SK-N-SH (cell line): ENCODE measurements at regions not wholly inside any gene's neighbourhood (a gene's known extent, or its start where the extent isn't known, plus 50 kb on each side); places are given as distances from the start of the nearest gene placed in this dataset.

Source experiments
- CTCF ChIA-PET: fragments of 300-600, 350-600 bp; formaldehyde crosslinking; extraction: SDS; loops from one replicate; lab custom pipeline; 2021; lab: Yijun Ruan, JAX
- POLR2A ChIA-PET: fragments of 350-600 bp; sonication (Branson Sonifier 250); formaldehyde crosslinking; extraction: SDS; loops from one replicate; lab custom pipeline; 2020; ENCODE audit warnings: antibody characterized with exemption, inconsistent platforms; lab: Yijun Ruan, JAX
- DNase-seq: peaks from one replicate; pipeline ENCODE4 v3.0.0; 2012
- H2AFZ ChIP-seq: fragments of 200-600 bp; sonication (generic); 2 replicates; pipeline ENCODE4 v1.8.1; 2016; ENCODE audit warnings: antibody characterized with exemption, mild to moderate bottlenecking, low read depth
- H3F3A ChIP-seq: fragments of 200-600 bp; sonication (generic); replicated peaks from 2 replicates; pipeline ENCODE3; 2016; ENCODE audit warnings: antibody characterized with exemption, mild to moderate bottlenecking; ENCODE audit not compliant: insufficient read depth
- H3K27ac ChIP-seq, 2 experiments: fragments of 200-500 bp in 1 of 2; fragments of 200-600 bp in 1 of 2; sonication (Bioruptor generic) in 1 of 2; sonication (generic), shearing (Covaris generic) in 1 of 2; 2 replicates each; pipeline versions ENCODE4 v1.5.1 to v1.6.1; 2014 to 2016; ENCODE audit warnings: low read depth in 2 of 2, inconsistent platforms in 1 of 2, low read length in 1 of 2, mild to moderate bottlenecking in 1 of 2, mixed read lengths in 1 of 2
- H3K27me3 ChIP-seq: fragments of 200-600 bp; sonication (generic), shearing (Covaris generic); 2 replicates; pipeline ENCODE4 v1.6.1; 2016; ENCODE audit warnings: mixed run types; ENCODE audit not compliant: insufficient read depth
- H3K36me3 ChIP-seq, 2 experiments: fragments of 200-500 bp in 1 of 2; fragments of 200-600 bp in 1 of 2; sonication (Bioruptor generic) in 1 of 2; sonication (generic) in 1 of 2; replicated peaks in 1 of 2; 2 replicates each; pipeline versions ENCODE3 to v1.5.1; 2014 to 2016; ENCODE audit warnings: low read length in 1 of 2, mild to moderate bottlenecking in 1 of 2; ENCODE audit not compliant: insufficient read depth in 2 of 2, control insufficient read depth in 1 of 2
- H3K4me1 ChIP-seq, 2 experiments: fragments of 200-500 bp in 1 of 2; fragments of 200-600 bp in 1 of 2; sonication (Bioruptor generic) in 1 of 2; sonication (generic), shearing (Covaris generic) in 1 of 2; 2 replicates each; pipeline versions ENCODE4 v1.5.1 to v1.6.1; 2014 to 2016; ENCODE audit warnings: low read depth in 1 of 2, low read length in 1 of 2, mixed run types in 1 of 2; ENCODE audit not compliant: insufficient read depth in 2 of 2, control insufficient read depth in 1 of 2
- H3K4me2 ChIP-seq: fragments of 200-600 bp; sonication (generic), shearing (Covaris generic); 2 replicates; pipeline ENCODE4 v1.6.1; 2017; ENCODE audit warnings: mixed run types
- H3K4me3 ChIP-seq, 2 experiments: fragments of 200-500 bp in 1 of 2; fragments of 200-600 bp in 1 of 2; sonication (Bioruptor generic) in 1 of 2; sonication (generic), shearing (Covaris generic) in 1 of 2; 2 replicates each; pipeline versions ENCODE4 v1.5.1 to v1.8.1; 2014 to 2016; ENCODE audit warnings: low read depth in 2 of 2, inconsistent platforms in 1 of 2, low read length in 1 of 2, mild to moderate bottlenecking in 1 of 2, mixed read lengths in 1 of 2, moderate library complexity in 1 of 2
- H3K79me2 ChIP-seq: fragments of 200-600 bp; sonication (generic); 2 replicates; pipeline ENCODE4 v1.8.1; 2017; ENCODE audit warnings: mild to moderate bottlenecking; ENCODE audit not compliant: insufficient read depth
- H3K9ac ChIP-seq: fragments of 200-600 bp; sonication (generic); 2 replicates; pipeline ENCODE4 v1.6.1; 2017; ENCODE audit warnings: mixed run types
- H3K9me2 ChIP-seq: fragments of 200-600 bp; sonication (generic); 2 replicates; pipeline ENCODE4 v1.6.1; 2017; ENCODE audit warnings: mixed run types
- H3K9me3 ChIP-seq: fragments of 200-600 bp; sonication (generic); 2 replicates; pipeline ENCODE4 v1.6.1; 2017; ENCODE audit warnings: mixed run types, mild to moderate bottlenecking, moderate library complexity
- H4K20me1 ChIP-seq: fragments of 200-600 bp; sonication (generic); 2 replicates; pipeline ENCODE4 v1.6.1; 2017; ENCODE audit warnings: mild to moderate bottlenecking, mixed run types; ENCODE audit not compliant: insufficient read depth
- CHD2 ChIP-seq: fragments of 150-350 bp; IDR thresholded peaks from 2 replicates; pipeline ENCODE4 v1.6.1; 2018; ENCODE audit warnings: low read length; ENCODE audit not compliant: partially characterized antibody
- EZH2phosphoT487 ChIP-seq: fragments of 200-600 bp; sonication (generic); IDR thresholded peaks from 2 replicates; pipeline ENCODE4 v1.6.1; 2017; ENCODE audit warnings: low read depth, mixed run types, mild to moderate bottlenecking, antibody characterized with exemption, moderate library complexity, borderline replicate concordance
- FOSL2 ChIP-seq: IDR thresholded peaks from 2 replicates; pipeline ENCODE4 v1.4.0; 2012; ENCODE audit warnings: low read depth, mild to moderate bottlenecking, moderate library complexity, borderline replicate concordance
- FOXJ3 ChIP-seq: sonication (generic); formaldehyde crosslinking; IDR thresholded peaks from 2 replicates; pipeline ENCODE4 v1.5.1; 2020; ENCODE audit warnings: mild to moderate bottlenecking, missing genetic modification reagents
- GATA2 ChIP-seq: sonication (generic); formaldehyde crosslinking; IDR thresholded peaks from 2 replicates; pipeline ENCODE4 v1.5.0; 2020; ENCODE audit warnings: mild to moderate bottlenecking, missing genetic modification reagents
- MAX ChIP-seq: IDR thresholded peaks from 2 replicates; pipeline ENCODE4 v1.4.0; 2012; ENCODE audit warnings: low read depth
- MEF2A ChIP-seq: IDR thresholded peaks from 2 replicates; pipeline ENCODE4 v1.4.0; 2012; ENCODE audit warnings: low read depth, borderline replicate concordance
- MXI1 ChIP-seq: IDR thresholded peaks from 2 replicates; pipeline ENCODE4 v1.6.1; 2012; ENCODE audit warnings: mild to moderate bottlenecking, low read depth, low read length, improper control_type of control experiment
- NFIC ChIP-seq: IDR thresholded peaks from 2 replicates; pipeline ENCODE4 v1.4.0; 2012; ENCODE audit warnings: borderline replicate concordance
- POLR2AphosphoS5 ChIP-seq: IDR thresholded peaks from 2 replicates; pipeline ENCODE4 v1.6.1; 2012; ENCODE audit warnings: low read depth, low read length
- RAD21 ChIP-seq: IDR thresholded peaks from 2 replicates; pipeline ENCODE4 v1.6.1; 2012; ENCODE audit warnings: mild to moderate bottlenecking, low read length
- RCOR1 ChIP-seq: fragments of 150-350 bp; IDR thresholded peaks from 2 replicates; pipeline ENCODE4 v1.6.1; 2017; ENCODE audit warnings: antibody characterized with exemption, low read length
- REST ChIP-seq: IDR thresholded peaks from 2 replicates; pipeline ENCODE4 v1.6.1; 2012; ENCODE audit warnings: mild to moderate bottlenecking, low read depth, low read length, moderate library complexity
- RFX5 ChIP-seq: IDR thresholded peaks from 2 replicates; pipeline ENCODE4 v1.6.1; 2012; ENCODE audit warnings: mild to moderate bottlenecking, improper control_type of control experiment, low read length
- RXRA ChIP-seq: IDR thresholded peaks from 2 replicates; pipeline ENCODE4 v1.4.0; 2012; ENCODE audit warnings: low read depth, mild to moderate bottlenecking, borderline replicate concordance
- SIN3A ChIP-seq: IDR thresholded peaks from 2 replicates; pipeline ENCODE4 v1.6.1; 2012; ENCODE audit warnings: low read depth, mild to moderate bottlenecking, low read length, moderate library complexity, borderline replicate concordance
- SMC3 ChIP-seq: IDR thresholded peaks from 2 replicates; pipeline ENCODE4 v1.6.1; 2012; ENCODE audit warnings: low read depth, low read length, improper control_type of control experiment
- TAF1 ChIP-seq: IDR thresholded peaks from 2 replicates; pipeline ENCODE4 v1.6.1; 2012; ENCODE audit warnings: low read depth, mild to moderate bottlenecking, low read length, moderate library complexity, borderline replicate concordance
- TEAD4 ChIP-seq: IDR thresholded peaks from 2 replicates; pipeline ENCODE4 v1.4.0; 2012; ENCODE audit warnings: mild to moderate bottlenecking, borderline replicate concordance; ENCODE audit not compliant: insufficient read depth
- YY1 ChIP-seq: IDR thresholded peaks from 2 replicates; pipeline ENCODE4 v1.4.0; 2012; ENCODE audit warnings: low read depth, mild to moderate bottlenecking
- ZBTB33 ChIP-seq: IDR thresholded peaks from 2 replicates; pipeline ENCODE4 v1.4.0; 2012; ENCODE audit warnings: low read depth, borderline replicate concordance
- WGBS: methylation state at CpG from one replicate; pipeline ENCODE4 v1.1.6; 2017; ENCODE audit warnings: low lambda C conversion rate; 5-methylcytosine and 5-hydroxymethylcytosine counted together
- TF ChIP-seq, protein P1 (sequence below): fragments of 150-350 bp; IDR thresholded peaks from 2 replicates; pipeline ENCODE4 v1.6.1; 2016; ENCODE audit warnings: mild to moderate bottlenecking, low read depth, low read length
- TF ChIP-seq, protein P2 (sequence below): IDR thresholded peaks from 2 replicates; pipeline ENCODE4 v1.4.0; 2012; ENCODE audit warnings: low read depth, borderline replicate concordance

DNA sequence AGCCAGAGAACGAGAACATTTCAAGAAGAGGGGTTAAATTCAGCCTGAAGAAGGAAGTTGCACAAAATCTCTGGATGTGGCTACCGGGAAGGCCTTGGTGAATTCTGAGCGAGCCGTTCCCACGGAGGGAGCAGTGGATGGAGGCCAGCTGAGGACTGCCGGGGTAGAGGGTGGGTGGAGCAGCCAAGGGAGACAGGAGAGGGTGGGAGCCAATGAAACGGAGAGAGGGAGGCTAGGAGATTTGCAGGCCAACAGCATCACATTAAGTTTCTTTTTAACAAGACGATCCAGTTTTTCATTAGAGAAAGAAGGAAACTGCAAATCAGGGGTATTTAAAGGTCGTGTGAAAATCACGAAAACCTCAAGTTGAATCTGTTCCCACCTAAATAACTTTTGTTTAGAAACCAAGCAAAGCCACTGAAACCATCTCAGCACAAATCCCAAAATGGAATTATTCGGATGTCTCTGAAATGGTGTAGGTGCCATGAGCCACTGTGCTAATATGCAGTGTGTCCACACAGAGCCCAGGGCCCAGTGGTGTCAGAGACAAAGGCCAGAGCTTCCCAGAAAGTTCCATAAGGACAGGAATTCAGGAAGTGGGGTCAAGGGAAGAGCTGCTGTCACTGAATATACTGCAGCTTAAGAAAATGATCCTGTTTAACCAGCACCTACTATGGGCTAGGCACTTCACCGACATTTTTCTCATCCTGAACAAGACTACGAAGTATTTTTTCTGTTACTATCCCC is 59.7 kb upstream of the SLC35C1 start (continued):
- TF ChIP-seq ZBTB33 (no peak), MAX (no peak), FOSL2 (no peak), CHD2 (no peak), GATA2 (no peak), SIN3A (no peak), EZH2phosphoT487 (no peak), TAF1 (no peak), NFIC (no peak)

DNA sequence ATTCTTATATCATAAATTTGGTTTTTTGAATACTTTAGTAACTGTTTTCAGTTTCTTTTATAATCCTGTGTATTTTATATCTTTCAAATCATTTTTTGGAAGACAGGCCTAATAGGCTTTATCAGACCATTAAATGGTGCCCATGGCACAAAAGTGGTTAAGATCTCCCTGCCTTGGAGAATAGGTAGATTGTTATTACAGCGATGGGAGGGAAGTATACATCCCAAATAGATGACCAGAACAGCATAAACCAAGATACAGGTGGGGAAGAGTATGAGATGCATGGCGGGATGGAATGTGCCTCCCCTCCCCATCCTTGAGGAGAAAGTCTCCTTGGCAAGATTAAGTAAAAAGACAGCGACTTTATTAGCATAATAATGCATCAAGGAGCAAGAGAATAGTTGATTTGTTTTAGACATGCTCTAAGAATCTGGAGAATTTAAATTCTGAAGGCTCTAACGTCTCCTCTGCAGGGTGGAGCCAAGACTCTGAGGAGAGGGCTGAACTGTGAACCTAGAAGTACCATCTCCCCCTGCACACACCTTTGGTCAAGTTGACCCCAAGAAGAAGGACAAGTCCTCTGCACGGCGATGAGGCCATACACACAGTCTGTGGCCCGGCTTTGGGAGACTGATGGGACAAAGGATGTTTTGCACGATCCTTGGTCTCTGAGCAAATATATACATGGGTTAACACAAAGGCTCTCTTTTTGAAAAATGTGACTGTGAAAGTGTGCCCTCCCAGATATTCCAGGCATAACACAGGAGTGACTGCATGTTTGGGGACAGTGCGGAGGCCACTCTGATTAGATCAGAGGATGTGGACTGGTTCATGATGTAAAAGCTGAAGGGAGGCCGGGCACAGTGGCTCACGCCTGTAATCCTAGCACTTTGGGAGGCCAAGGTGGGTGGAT is 61.1 kb upstream of the SLC35C1 start:
- POLR2A ChIA-PET: no interaction called here
- CTCF ChIA-PET: interaction anchor here (1.0 kb wide), 1 partner anchor 10 kb away, joined by 3 read pairs; no protein-coding TSS in a partner anchor
- H3K27me3 ChIP-seq: no peaks in the 10 kb centered on the region
- no peak for DNase-seq
- no peaks in the 10 kb centered on the region; a peak in 1 of 4 replicates for H3K4me1 ChIP-seq
- no peaks in the 10 kb centered on the region for H3K36me3 ChIP-seq
- H3F3A ChIP-seq: no peaks in the 10 kb centered on the region
- H3K4me2 ChIP-seq: no peak overlapping the region
- H3K9me3 ChIP-seq: no peaks in the 10 kb centered on the region
- no peak overlapping the region for H3K4me3 ChIP-seq
- no peak overlapping the region for H2AFZ ChIP-seq
- H4K20me1 ChIP-seq: no peaks in the 10 kb centered on the region
- no peaks in the 10 kb centered on the region for H3K9me2 ChIP-seq
- no peaks in the 10 kb centered on the region for H3K79me2 ChIP-seq
- 41% methylated on average over 11 of the region's 11 CpGs for WGBS
- H3K27ac ChIP-seq: no peak overlapping the region
- no peak overlapping the region for H3K9ac ChIP-seq
- TF ChIP-seq, protein P1, sequence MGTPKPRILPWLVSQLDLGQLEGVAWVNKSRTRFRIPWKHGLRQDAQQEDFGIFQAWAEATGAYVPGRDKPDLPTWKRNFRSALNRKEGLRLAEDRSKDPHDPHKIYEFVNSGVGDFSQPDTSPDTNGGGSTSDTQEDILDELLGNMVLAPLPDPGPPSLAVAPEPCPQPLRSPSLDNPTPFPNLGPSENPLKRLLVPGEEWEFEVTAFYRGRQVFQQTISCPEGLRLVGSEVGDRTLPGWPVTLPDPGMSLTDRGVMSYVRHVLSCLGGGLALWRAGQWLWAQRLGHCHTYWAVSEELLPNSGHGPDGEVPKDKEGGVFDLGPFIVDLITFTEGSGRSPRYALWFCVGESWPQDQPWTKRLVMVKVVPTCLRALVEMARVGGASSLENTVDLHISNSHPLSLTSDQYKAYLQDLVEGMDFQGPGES: no peak
- no peak for TF ChIP-seq POLR2AphosphoS5
- no peak for TF ChIP-seq MEF2A
- no peak for TF ChIP-seq YY1
- TF ChIP-seq TAF1: no peak
- no peak for TF ChIP-seq RFX5
- no peak for TF ChIP-seq TEAD4
- TF ChIP-seq, protein P2, sequence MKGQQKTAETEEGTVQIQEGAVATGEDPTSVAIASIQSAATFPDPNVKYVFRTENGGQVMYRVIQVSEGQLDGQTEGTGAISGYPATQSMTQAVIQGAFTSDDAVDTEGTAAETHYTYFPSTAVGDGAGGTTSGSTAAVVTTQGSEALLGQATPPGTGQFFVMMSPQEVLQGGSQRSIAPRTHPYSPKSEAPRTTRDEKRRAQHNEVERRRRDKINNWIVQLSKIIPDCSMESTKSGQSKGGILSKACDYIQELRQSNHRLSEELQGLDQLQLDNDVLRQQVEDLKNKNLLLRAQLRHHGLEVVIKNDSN: no peak
- TF ChIP-seq GATA2: no peak
- no peak for TF ChIP-seq REST
- TF ChIP-seq RCOR1: no peak
- TF ChIP-seq SMC3: no peak
- no peak for TF ChIP-seq FOXJ3 (CRISPR knock-in tag)
- no peak for TF ChIP-seq MXI1
- TF ChIP-seq RAD21: no peak
- no peak for TF ChIP-seq RXRA
- no peak for TF ChIP-seq CHD2
- TF ChIP-seq, all 33 proteins: peak for 0
